ENCODE measurements at regions not wholly inside any gene's neighbourhood (a gene's known extent, or its start where the extent isn't known, plus 50 kb on each side); places are given as distances from the start of the nearest gene placed in this dataset.

- Histone ChIP-seq H3K36me3 (ENCODE audit: control insufficient read depth in 4 of 4, insufficient read depth in 4 of 4, low read length in 4 of 4) (no peaks in the 10 kb centered on the region), H3K27me3 (ENCODE audit: control insufficient read depth in 3 of 3, insufficient read depth in 3 of 3, low read length in 2 of 3) (no peaks in the 10 kb centered on the region), H3K4me3 (no peak overlapping the region), H3K9me3 (ENCODE audit: control insufficient read depth in 4 of 4, insufficient read depth in 3 of 4, low read length in 3 of 4) (no peaks in the 10 kb centered on the region), H3K9ac (ENCODE audit: insufficient read depth in 1 of 2, low read length in 2 of 2) (no peak overlapping the region), H3K4me1 (ENCODE audit: control insufficient read depth in 5 of 5, insufficient read depth in 5 of 5, low read length in 5 of 5) (peaks cover 0 to 7% (median 0%) of the 10 kb centered on the region in 5 donors), H3K27ac (ENCODE audit: low read depth in 1 of 2, low read length in 1 of 2) (peak overlapping the region in 1 of 2 donors; percentile 1)
- TF ChIP-seq, protein P1, sequence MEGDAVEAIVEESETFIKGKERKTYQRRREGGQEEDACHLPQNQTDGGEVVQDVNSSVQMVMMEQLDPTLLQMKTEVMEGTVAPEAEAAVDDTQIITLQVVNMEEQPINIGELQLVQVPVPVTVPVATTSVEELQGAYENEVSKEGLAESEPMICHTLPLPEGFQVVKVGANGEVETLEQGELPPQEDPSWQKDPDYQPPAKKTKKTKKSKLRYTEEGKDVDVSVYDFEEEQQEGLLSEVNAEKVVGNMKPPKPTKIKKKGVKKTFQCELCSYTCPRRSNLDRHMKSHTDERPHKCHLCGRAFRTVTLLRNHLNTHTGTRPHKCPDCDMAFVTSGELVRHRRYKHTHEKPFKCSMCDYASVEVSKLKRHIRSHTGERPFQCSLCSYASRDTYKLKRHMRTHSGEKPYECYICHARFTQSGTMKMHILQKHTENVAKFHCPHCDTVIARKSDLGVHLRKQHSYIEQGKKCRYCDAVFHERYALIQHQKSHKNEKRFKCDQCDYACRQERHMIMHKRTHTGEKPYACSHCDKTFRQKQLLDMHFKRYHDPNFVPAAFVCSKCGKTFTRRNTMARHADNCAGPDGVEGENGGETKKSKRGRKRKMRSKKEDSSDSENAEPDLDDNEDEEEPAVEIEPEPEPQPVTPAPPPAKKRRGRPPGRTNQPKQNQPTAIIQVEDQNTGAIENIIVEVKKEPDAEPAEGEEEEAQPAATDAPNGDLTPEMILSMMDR (IDR thresholded peaks at IDR 0.05; ENCODE audit: control extremely low read depth, extremely low read depth) = no peak
- ATAC-seq (ENCODE audit: insufficient read depth, low FRiP score) = no peak
- no peak for DNase-seq
- WGBS, 2 donors = 55 to 61% methylated on average over 2 of the region's 2 CpGs
Measured at GRCh38 chr3:102142379-102143060, 292.3 kb upstream of the ZPLD1 start.

GRCh38 chr3:102143536-102143935 lies 291.3 kb upstream of the ZPLD1 start:
- Histone ChIP-seq H3K9me3 (ENCODE audit: control insufficient read depth in 4 of 4, insufficient read depth in 3 of 4, low read length in 3 of 4) (no peaks in the 10 kb centered on the region), H3K4me3 (no peak overlapping the region), H3K36me3 (ENCODE audit: control insufficient read depth in 4 of 4, insufficient read depth in 4 of 4, low read length in 4 of 4) (no peaks in the 10 kb centered on the region), H3K27ac (ENCODE audit: low read depth in 1 of 2, low read length in 1 of 2) (no peak overlapping the region), H3K4me1 (ENCODE audit: control insufficient read depth in 5 of 5, insufficient read depth in 5 of 5, low read length in 5 of 5) (peaks cover 0 to 7% (median 0%) of the 10 kb centered on the region in 5 donors), H3K27me3 (ENCODE audit: control insufficient read depth in 3 of 3, insufficient read depth in 3 of 3, low read length in 2 of 3) (no peaks in the 10 kb centered on the region), H3K9ac (ENCODE audit: insufficient read depth in 1 of 2, low read length in 2 of 2) (no peak overlapping the region)
- no peak for ATAC-seq (ENCODE audit: insufficient read depth, low FRiP score)
- no peak for DNase-seq
- TF ChIP-seq, protein P1 (IDR thresholded peaks at IDR 0.05; ENCODE audit: control extremely low read depth, extremely low read depth) = no peak
- WGBS, 2 donors = 98 to 100% methylated on average over 1 of the region's 1 CpG

DNA sequence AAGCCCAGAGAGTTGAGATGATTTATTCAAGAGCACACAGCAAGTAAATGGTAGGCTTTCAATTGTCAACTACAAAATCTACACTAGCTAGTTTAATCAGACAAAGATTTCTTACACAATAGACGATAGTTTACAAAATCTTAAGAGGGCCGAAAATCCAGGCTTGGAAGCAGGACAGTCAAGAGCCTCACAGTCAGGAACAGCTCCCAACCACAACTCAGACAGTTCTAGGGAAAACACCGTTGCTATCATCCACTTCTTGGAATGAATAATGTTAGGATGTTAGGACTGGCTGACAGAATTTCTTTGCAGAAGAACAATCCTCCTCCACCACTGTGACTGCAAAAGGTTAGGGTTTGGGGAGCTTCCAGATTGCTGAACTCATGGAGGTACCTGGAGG lies 290.8 kb upstream of the ZPLD1 start:
- H3K36me3 ChIP-seq (ENCODE audit: control insufficient read depth in 4 of 4, insufficient read depth in 4 of 4, low read length in 4 of 4) = no peaks in the 10 kb centered on the region
- H3K4me1 ChIP-seq (ENCODE audit: control insufficient read depth in 5 of 5, insufficient read depth in 5 of 5, low read length in 5 of 5) = peaks cover 0 to 7% (median 0%) of the 10 kb centered on the region in 5 donors
- DNase-seq = no peak
- 64 to 85% methylated on average over 3 of the region's 3 CpGs for WGBS, 2 donors
- H3K9me3 ChIP-seq (ENCODE audit: control insufficient read depth in 4 of 4, insufficient read depth in 3 of 4, low read length in 3 of 4) = no peaks in the 10 kb centered on the region
- no peak overlapping the region for H3K4me3 ChIP-seq
- no peak overlapping the region for H3K27ac ChIP-seq (ENCODE audit: low read depth in 1 of 2, low read length in 1 of 2)
- TF ChIP-seq, protein P1 (IDR thresholded peaks at IDR 0.05; ENCODE audit: control extremely low read depth, extremely low read depth) = no peak
- H3K27me3 ChIP-seq (ENCODE audit: control insufficient read depth in 3 of 3, insufficient read depth in 3 of 3, low read length in 2 of 3) = no peaks in the 10 kb centered on the region
- no peak for ATAC-seq (ENCODE audit: insufficient read depth, low FRiP score)
- no peak overlapping the region for H3K9ac ChIP-seq (ENCODE audit: insufficient read depth in 1 of 2, low read length in 2 of 2)

All from lung (tissue), 11 donors.